HUES6 (cell line): ENCODE measurements at regions not wholly inside any gene's neighbourhood (a gene's known extent, or its start where the extent isn't known, plus 50 kb on each side); places are given as distances from the start of the nearest gene placed in this dataset.
"Not testable (repeated sequence)": the region's sequence is repeated elsewhere in the genome, so short reads cannot be mapped to it uniquely, and the experiment has no call there.

ENCODE experiments used
- H3K27ac ChIP-seq: 2 replicates; pipeline ENCODE4 v1.7.0; 2013; ENCODE audit warnings: low read depth, mild to moderate bottlenecking, low read length, inconsistent platforms
- H3K27me3 ChIP-seq: 2 replicates; pipeline ENCODE4 v1.6.1; 2013; ENCODE audit warnings: low read length; ENCODE audit not compliant: control insufficient read depth, insufficient read depth
- H3K36me3 ChIP-seq: 2 replicates; pipeline ENCODE4 v1.6.1; 2013; ENCODE audit warnings: low read length; ENCODE audit not compliant: control insufficient read depth, insufficient read depth
- H3K4me1 ChIP-seq: 2 replicates; pipeline ENCODE4 v1.6.1; 2013; ENCODE audit warnings: low read length; ENCODE audit not compliant: control insufficient read depth, insufficient read depth
- H3K4me3 ChIP-seq: 2 replicates; pipeline ENCODE4 v1.5.1; 2013; ENCODE audit warnings: low read depth, low read length
- H3K9ac ChIP-seq: one replicate; pipeline ENCODE4 v1.6.1; 2013; ENCODE audit warnings: mild to moderate bottlenecking, low read length
- H3K9me3 ChIP-seq: 2 replicates; pipeline ENCODE4 v1.6.1; 2013; ENCODE audit warnings: low read depth, low read length; ENCODE audit not compliant: control insufficient read depth, insufficient read depth

- H3K9me3 ChIP-seq = no peaks in the 10 kb centered on the region
- H3K27ac ChIP-seq = no peak overlapping the region
- H3K4me3 ChIP-seq = no peak overlapping the region
- no peaks in the 10 kb centered on the region for H3K36me3 ChIP-seq
- H3K4me1 ChIP-seq = no peaks in the 10 kb centered on the region
- H3K9ac ChIP-seq = no peak overlapping the region
- H3K27me3 ChIP-seq = no peaks in the 10 kb centered on the region; the same call in 1 of the 2 replicates
Observed at GRCh38 chr4:173752610-173753230, 222.7 kb upstream of the HAND2 start.

GRCh38 chr4:173748353-173748752, 218.3 kb upstream of the HAND2 start:
- Histone ChIP-seq H3K4me1 (no peaks in the 10 kb centered on the region), H3K9ac (no peak overlapping the region), H3K27ac (no peak overlapping the region), H3K4me3 (no peak overlapping the region), H3K36me3 (no peaks in the 10 kb centered on the region), H3K9me3 (no peaks in the 10 kb centered on the region), H3K27me3 (no peaks in the 10 kb centered on the region)

GRCh38 chr4:173747537-173748257, 217.7 kb upstream of the HAND2 start:
- Histone ChIP-seq H3K9me3 (no peaks in the 10 kb centered on the region), H3K4me1 (no peaks in the 10 kb centered on the region), H3K36me3 (no peaks in the 10 kb centered on the region), H3K27me3 (no peaks in the 10 kb centered on the region), H3K4me3 (no peak overlapping the region), H3K9ac (no peak overlapping the region), H3K27ac (no peak overlapping the region)

- H3K9me3 ChIP-seq = no peaks in the 10 kb centered on the region
- H3K27ac ChIP-seq = no peak overlapping the region
Observed at GRCh38 chr4:173746424-173746823, 216.4 kb upstream of the HAND2 start.

GRCh38 chr4:173745765-173746164, 215.7 kb upstream of the HAND2 start:
- no peaks in the 10 kb centered on the region for H3K27me3 ChIP-seq
- H3K9me3 ChIP-seq = no peaks in the 10 kb centered on the region
- H3K27ac ChIP-seq = no peak overlapping the region
- H3K9ac ChIP-seq = no peak overlapping the region
- no peaks in the 10 kb centered on the region for H3K36me3 ChIP-seq
- no peak overlapping the region for H3K4me3 ChIP-seq
- H3K4me1 ChIP-seq = no peaks in the 10 kb centered on the region

More at GRCh38 chr4:173746424-173746823, 216.4 kb upstream of the HAND2 start:
- Histone ChIP-seq H3K9ac (no peak overlapping the region), H3K27me3 (no peaks in the 10 kb centered on the region), H3K4me3 (no peak overlapping the region), H3K36me3 (no peaks in the 10 kb centered on the region), H3K4me1 (no peaks in the 10 kb centered on the region)

GRCh38 chr4:173736840-173737239, 206.8 kb upstream of the HAND2 start:
- H3K36me3 ChIP-seq = no peaks in the 10 kb centered on the region
- no peaks in the 10 kb centered on the region for H3K9me3 ChIP-seq
- H3K9ac ChIP-seq = no peak overlapping the region
- no peaks in the 10 kb centered on the region for H3K4me1 ChIP-seq
- H3K27ac ChIP-seq = no peak overlapping the region
- H3K4me3 ChIP-seq = no peak overlapping the region
- H3K27me3 ChIP-seq = no peaks in the 10 kb centered on the region

- Histone ChIP-seq H3K9ac (no peak overlapping the region), H3K4me3 (no peak overlapping the region), H3K27me3 (no peaks in the 10 kb centered on the region), H3K9me3 (no peaks in the 10 kb centered on the region), H3K4me1 (no peaks in the 10 kb centered on the region), H3K27ac (no peak overlapping the region), H3K36me3 (no peaks in the 10 kb centered on the region)
Observed at GRCh38 chr4:173735585-173735984, 205.6 kb upstream of the HAND2 start.

- Histone ChIP-seq H3K4me3 (no peak overlapping the region), H3K9ac (no peak overlapping the region), H3K4me1 (no peaks in the 10 kb centered on the region), H3K27ac (no peak overlapping the region), H3K27me3 (no peaks in the 10 kb centered on the region), H3K9me3 (no peaks in the 10 kb centered on the region), H3K36me3 (no peaks in the 10 kb centered on the region)
Observed at GRCh38 chr4:173735049-173735448, 205.0 kb upstream of the HAND2 start.

GRCh38 chr4:173731257-173731656, 201.2 kb upstream of the HAND2 start:
- H3K27ac ChIP-seq = no peak overlapping the region
- no peak overlapping the region for H3K9ac ChIP-seq
- no peaks in the 10 kb centered on the region for H3K36me3 ChIP-seq
- H3K27me3 ChIP-seq = no peaks in the 10 kb centered on the region
- no peaks in the 10 kb centered on the region for H3K4me1 ChIP-seq
- H3K9me3 ChIP-seq = 0 out of 2 replicates have a peak, but pooled peaks cover 3% of the 10 kb centered on the region
- no peak overlapping the region for H3K4me3 ChIP-seq

GRCh38 chr4:173722075-173722474, 192.0 kb upstream of the HAND2 start:
- H3K4me3 ChIP-seq = no peak overlapping the region
- H3K9ac ChIP-seq = no peak overlapping the region
- H3K27me3 ChIP-seq = no peaks in the 10 kb centered on the region
- peaks cover 7% of the 10 kb centered on the region for H3K9me3 ChIP-seq
- no peaks in the 10 kb centered on the region for H3K4me1 ChIP-seq
- H3K36me3 ChIP-seq = no peaks in the 10 kb centered on the region
- H3K27ac ChIP-seq = no peak overlapping the region

- H3K4me3 ChIP-seq, H3K36me3 ChIP-seq, H3K27ac ChIP-seq, H3K9ac ChIP-seq, H3K9me3 ChIP-seq, H3K4me1 ChIP-seq, H3K27me3 ChIP-seq: not testable (repeated sequence)
Observed at GRCh38 chr4:173718504-173718903, 188.5 kb upstream of the HAND2 start.
